HCT116 (cell line): ENCODE measurements at regions not wholly inside any gene's neighbourhood (a gene's known extent, or its start where the extent isn't known, plus 50 kb on each side); places are given as distances from the start of the nearest gene placed in this dataset.
A peak's percentile ranks its signal among the peaks of the same experiment; 100 is the strongest.

ENCODE experiments used
- ATAC-seq: fragments of 200-7000 bp; cut with Tn5 transposase; 2 replicates; pipeline ENCODE4 v1.9.1; 2020; ENCODE audit warnings: mild to moderate bottlenecking, moderate library complexity
- BruUV-seq: library from RNA; stranded (reverse); fragments of 400-500 nt; replicated peaks from 2 replicates; lab custom pipeline; 2021; lab: Mats Ljungman, UMichigan
- CTCF ChIA-PET: fragments of 300-600 bp; sonication (Branson Sonifier 250); formaldehyde crosslinking; loops from one replicate; lab custom pipeline; 2021; ENCODE audit warnings: antibody characterized with exemption; lab: Charles Lee
- POLR2A ChIA-PET: fragments of 300-600, 350-600 bp; sonication (Branson Sonifier 250); formaldehyde crosslinking; loops from one replicate; lab custom pipeline; 2021; ENCODE audit warnings: antibody characterized with exemption; lab: Charles Lee
- RAD21 ChIA-PET, 2 experiments: fragments of 300-600 bp; sonication (Branson Sonifier 250); formaldehyde crosslinking; loops; one replicate each; lab custom pipeline; 2023; ENCODE audit warnings: low total read pairs in 2 of 2; ENCODE audit not compliant: uncharacterized antibody in 2 of 2, unreplicated experiment in 2 of 2, low non-redundant PET in 1 of 2; lab: Charles Lee
- DNase-seq: peaks from one replicate; pipeline ENCODE4 v3.0.0-alpha.2; 2010; ENCODE audit warnings: low read depth, low spot score
- H2AFZ ChIP-seq: fragments of 200-600 bp; shearing (Covaris generic), sonication (generic); 2 replicates; pipeline ENCODE4 v1.6.1; 2017; ENCODE audit warnings: low read depth, mixed run types, mixed read lengths, antibody characterized with exemption, low read length; ENCODE audit not compliant: poor library complexity, severe bottlenecking
- H3K27ac ChIP-seq: 2 replicates; pipeline ENCODE4 v1.5.1; 2012; ENCODE audit warnings: low read depth, low read length
- H3K27me3 ChIP-seq: fragments of 200-600 bp; sonication (generic); 2 replicates; pipeline ENCODE4 v1.6.1; 2016; ENCODE audit warnings: mixed run types, low read length, mixed read lengths; ENCODE audit not compliant: insufficient read depth
- H3K36me3 ChIP-seq, 2 experiments: fragments of 200-500 bp in 1 of 2; fragments of 200-600 bp in 1 of 2; sonication (Bioruptor generic) in 1 of 2; sonication (generic) in 1 of 2; 2 replicates each; pipeline versions ENCODE4 v1.5.1 to v1.6.1; 2014 to 2016; ENCODE audit warnings: low read length in 2 of 2, inconsistent platforms in 1 of 2, mixed read lengths in 1 of 2, mixed run types in 1 of 2; ENCODE audit not compliant: insufficient read depth in 2 of 2, control insufficient read depth in 1 of 2
- H3K4me1 ChIP-seq, 2 experiments: fragments of 200-600 bp in 1 of 2; sonication (generic) in 1 of 2; 2 replicates each; pipeline versions ENCODE4 v1.5.1 to v1.6.1; 2012 to 2017; ENCODE audit warnings: low read length in 2 of 2, inconsistent platforms in 1 of 2, mild to moderate bottlenecking in 1 of 2, mixed read lengths in 1 of 2, mixed run types in 1 of 2, moderate library complexity in 1 of 2; ENCODE audit not compliant: insufficient read depth in 2 of 2, control insufficient read depth in 1 of 2
- H3K4me2 ChIP-seq: fragments of 200-600 bp; sonication (generic); 2 replicates; pipeline ENCODE4 v1.6.1; 2017; ENCODE audit warnings: mixed run types, low read length, mixed read lengths
- H3K4me3 ChIP-seq, 2 experiments: fragments of 200-600 bp in 1 of 2; sonication (generic) in 1 of 2; replicated peaks in 1 of 2; 2 replicates each; pipeline ENCODE4 v1.5.1; 2011 to 2016; ENCODE audit warnings: low read length in 2 of 2, control low read depth in 1 of 2, low read depth in 1 of 2, mild to moderate bottlenecking in 1 of 2, mixed read lengths in 1 of 2, mixed run types in 1 of 2
- H3K79me2 ChIP-seq: fragments of 200-600 bp; sonication (generic); 2 replicates; pipeline ENCODE4 v1.6.1; 2017; ENCODE audit warnings: mild to moderate bottlenecking, mixed run types, low read length, moderate library complexity, mixed read lengths; ENCODE audit not compliant: insufficient read depth
- H3K9ac ChIP-seq: fragments of 200-600 bp; sonication (generic); 2 replicates; pipeline ENCODE4 v1.6.1; 2016; ENCODE audit warnings: low read length, mixed read lengths
- H3K9me2 ChIP-seq: fragments of 200-600 bp; sonication (generic), shearing (Covaris generic); 2 replicates; pipeline ENCODE4 v1.6.1; 2017; ENCODE audit warnings: mixed run types, mild to moderate bottlenecking, moderate library complexity; ENCODE audit not compliant: insufficient read depth
- H3K9me3 ChIP-seq, 2 experiments: fragments of 200-500 bp in 1 of 2; fragments of 200-600 bp in 1 of 2; sonication (Bioruptor generic) in 1 of 2; sonication (generic) in 1 of 2; 2 replicates each; pipeline ENCODE4 v1.6.1; 2014 to 2017; ENCODE audit warnings: low read length in 2 of 2, mixed read lengths in 2 of 2, inconsistent platforms in 1 of 2, low read depth in 1 of 2, mild to moderate bottlenecking in 1 of 2, mixed run types in 1 of 2, moderate library complexity in 1 of 2; ENCODE audit not compliant: control insufficient read depth in 1 of 2, insufficient read depth in 1 of 2
- H4K20me1 ChIP-seq: fragments of 200-600 bp; sonication (generic), shearing (Covaris generic); 2 replicates; pipeline ENCODE4 v1.6.1; 2017; ENCODE audit warnings: mixed run types, mild to moderate bottlenecking, moderate library complexity; ENCODE audit not compliant: insufficient read depth
- CEBPB ChIP-seq: IDR thresholded peaks from 2 replicates; pipeline ENCODE4 v1.6.1; 2012; ENCODE audit warnings: low read depth
- EGR1 ChIP-seq: IDR thresholded peaks from 2 replicates; pipeline ENCODE4 v1.6.1; 2012; ENCODE audit warnings: low read depth
- FOSL1 ChIP-seq: IDR thresholded peaks from 2 replicates; pipeline ENCODE4 v1.6.1; 2012; ENCODE audit warnings: low read depth
- JUND ChIP-seq: IDR thresholded peaks from 2 replicates; pipeline ENCODE4 v1.6.1; 2012
- SIN3A ChIP-seq: IDR thresholded peaks from 2 replicates; pipeline ENCODE4 v1.6.1; 2012; ENCODE audit warnings: low read depth
- ZFX ChIP-seq: fragments of 450-650 bp; IDR thresholded peaks from 2 replicates; pipeline ENCODE4 v1.6.1; 2017
- ZNF274 ChIP-seq: fragments of 200-500 bp; sonication (Bioruptor generic); IDR thresholded peaks from 2 replicates; pipeline ENCODE4 v1.6.1; 2014; ENCODE audit warnings: mild to moderate bottlenecking, low read depth, low read length, inconsistent platforms
- intact Hi-C: fragments of 100-400 bp; cut with micrococcal nuclease; formaldehyde crosslinking; loops from 2 replicates; pipeline ENCODE4 v1.10.0; 2022

DNA sequence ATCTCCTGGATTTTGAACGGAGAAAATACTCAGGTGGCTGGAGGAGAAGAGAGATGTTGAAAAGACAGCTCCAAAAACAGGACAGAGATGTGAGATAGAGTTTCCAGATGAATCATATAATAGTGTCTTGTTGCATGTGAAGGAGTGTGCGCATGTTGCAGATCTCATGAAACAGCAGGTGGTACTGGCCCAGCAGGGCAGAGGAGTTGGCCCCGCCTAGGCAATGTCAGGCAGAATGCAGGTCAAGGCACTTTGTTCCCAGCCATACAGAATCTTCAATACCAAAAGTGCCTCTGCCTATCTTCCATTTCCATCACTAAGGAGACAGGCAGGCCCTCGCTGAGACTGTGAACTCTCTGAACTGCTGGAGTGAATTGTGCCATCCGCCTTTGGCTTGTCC lies 63.9 kb upstream of the FAT1 start:
- intact Hi-C loops = no loop called here
- Histone ChIP-seq H4K20me1 (no peaks in the 10 kb centered on the region), H3K9me3 (no peaks in the 10 kb centered on the region), H3K4me3 (no peak overlapping the region), H3K79me2 (no peaks in the 10 kb centered on the region), H3K27ac (no peak overlapping the region), H3K9me2 (no peaks in the 10 kb centered on the region), H2AFZ (no peak overlapping the region), H3K9ac (no peak overlapping the region), H3K36me3 (no peaks in the 10 kb centered on the region), H3K27me3 (no peaks in the 10 kb centered on the region), H3K4me1 (peaks cover 0 to 4% of the 10 kb centered on the region in 2 experiments; a peak in 1 of 4 replicates), H3K4me2 (no peak overlapping the region)
- TF ChIP-seq EGR1 (no peak), CEBPB (no peak)
- ChIA-PET RAD21 (no interaction called here), CTCF (no interaction called here), POLR2A (interaction anchor here (0.5 kb wide), 1 partner anchor 11 kb away, joined by 3 read pairs; no protein-coding TSS in a partner anchor)
- DNase-seq (no peak), ATAC-seq (peak; percentile 46; the same call in 1 of the 2 replicates)
- no TSS peak for BruUV-seq

DNA sequence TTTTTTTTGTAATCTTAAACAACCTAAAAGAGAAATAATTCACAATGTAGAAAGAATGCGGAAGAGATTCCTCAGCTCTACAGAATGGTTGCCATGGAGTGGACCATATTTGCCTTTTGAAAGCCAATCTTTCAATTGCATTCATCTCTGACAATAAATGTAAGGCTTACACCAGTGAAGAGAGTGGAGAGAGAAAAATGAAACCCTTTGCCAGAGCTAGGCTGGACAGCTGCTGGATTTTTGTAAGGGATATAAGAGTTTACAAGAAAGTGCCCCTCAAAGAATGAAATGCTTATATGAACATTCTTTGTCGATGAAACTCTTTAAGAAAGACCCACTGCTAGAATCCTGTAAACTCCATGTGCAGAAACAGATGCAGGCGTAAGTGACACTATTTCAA lies 66.0 kb upstream of the FAT1 start:
- RAD21 ChIA-PET = no interaction called here

More for the DNA sequence above, 66.0 kb upstream of the FAT1 start:
- Histone ChIP-seq H2AFZ (peak overlapping the region; percentile 26), H3K36me3 (no peaks in the 10 kb centered on the region), H3K79me2 (no peaks in the 10 kb centered on the region), H3K9ac (no peak overlapping the region), H3K9me2 (no peaks in the 10 kb centered on the region), H3K27ac (no peak overlapping the region), H3K4me2 (no peak overlapping the region), H3K27me3 (no peaks in the 10 kb centered on the region), H4K20me1 (no peaks in the 10 kb centered on the region), H3K4me1 (peaks cover 0 to 4% of the 10 kb centered on the region in 2 experiments; a peak in 1 of 4 replicates), H3K4me3 (no peak overlapping the region), H3K9me3 (no peaks in the 10 kb centered on the region)
- BruUV-seq = no TSS peak
- CTCF ChIA-PET = no interaction called here
- POLR2A ChIA-PET = no interaction called here
- TF ChIP-seq ZFX = no peak
- TF ChIP-seq FOSL1 = no peak
- TF ChIP-seq ZNF274 = no peak
- TF ChIP-seq EGR1 = no peak
- TF ChIP-seq JUND = no peak
- no peak for TF ChIP-seq SIN3A
- DNase-seq = no peak
- ATAC-seq = no peak
- intact Hi-C loops = no loop called here
